NCI-H1048 (cell line): ENCODE measurements at regions not wholly inside any gene's neighbourhood (a gene's known extent, or its start where the extent isn't known, plus 50 kb on each side); places are given as distances from the start of the nearest gene placed in this dataset.
"Not testable (repeated sequence)": the region's sequence is repeated elsewhere in the genome, so short reads cannot be mapped to it uniquely, and the experiment has no call there.

Experiments
- DNase-seq: peaks from one replicate; lab custom pipeline; 2025; lab: John Stamatoyannopoulos, UW

GRCh38 chr17:54353789-54354525, 531.2 kb downstream of the KIF2B start:
- DNase-seq = no peak

GRCh38 chr17:54361073-54361472, 538.3 kb downstream of the KIF2B start:
- not testable (repeated sequence) for DNase-seq

- DNase-seq = no peak
These were observed 531.7 kb upstream of the TOM1L1 start for GRCh38 chr17:54368906-54369305.

GRCh38 chr17:54372069-54372749, 528.4 kb upstream of the TOM1L1 start:
- DNase-seq = no peak

- DNase-seq = no peak
These were observed 526.7 kb upstream of the TOM1L1 start for GRCh38 chr17:54373970-54374369.

- not testable (repeated sequence) for DNase-seq
These were observed 524.2 kb upstream of the TOM1L1 start for GRCh38 chr17:54376409-54376808.

GRCh38 chr17:54381482-54381881, 519.2 kb upstream of the TOM1L1 start:
- no peak for DNase-seq

GRCh38 chr17:54404259-54404658, 496.4 kb upstream of the TOM1L1 start:
- DNase-seq = no peak

GRCh38 chr17:54405826-54406225, 494.8 kb upstream of the TOM1L1 start:
- DNase-seq = no peak

GRCh38 chr17:54408731-54409130, 491.9 kb upstream of the TOM1L1 start:
- no peak for DNase-seq

GRCh38 chr17:54418467-54418866, 482.2 kb upstream of the TOM1L1 start:
- DNase-seq = no peak

GRCh38 chr17:54425671-54426070, 475.0 kb upstream of the TOM1L1 start:
- DNase-seq = no peak

- peak; percentile 3 for DNase-seq
These were observed 474.3 kb upstream of the TOM1L1 start for GRCh38 chr17:54426296-54426886.

GRCh38 chr17:54435966-54436365, 464.7 kb upstream of the TOM1L1 start:
- DNase-seq = no peak

- no peak for DNase-seq
These were observed 460.8 kb upstream of the TOM1L1 start for GRCh38 chr17:54439816-54440215.

GRCh38 chr17:54451051-54451450, 449.6 kb upstream of the TOM1L1 start:
- DNase-seq = no peak

GRCh38 chr17:54452666-54453348, 447.8 kb upstream of the TOM1L1 start:
- DNase-seq = no peak

- no peak for DNase-seq
These were observed 445.3 kb upstream of the TOM1L1 start for GRCh38 chr17:54455251-54455868.

- DNase-seq = not testable (repeated sequence)
These were observed 435.2 kb upstream of the TOM1L1 start for GRCh38 chr17:54465443-54465842.

- DNase-seq = no peak
These were observed 433.8 kb upstream of the TOM1L1 start for GRCh38 chr17:54466875-54467274.

GRCh38 chr17:54482843-54483242, 417.8 kb upstream of the TOM1L1 start:
- no peak for DNase-seq

- DNase-seq = no peak
These were observed 407.0 kb upstream of the TOM1L1 start for GRCh38 chr17:54493691-54494090.
